ENCODE measurements at regions not wholly inside any gene's neighbourhood (a gene's known extent, or its start where the extent isn't known, plus 50 kb on each side); places are given as distances from the start of the nearest gene placed in this dataset.

- TF ChIP-seq NFE2L2 (IDR thresholded peaks at IDR 0.05; ENCODE audit: low read depth, low read length) (no peak), SMC3 (IDR thresholded peaks at IDR 0.05; ENCODE audit: low read depth, low read length) (no peak), CTCF (conservative IDR thresholded peaks at IDR 0.05; ENCODE audit: low read depth, low read length) (no peak), POLR2A (IDR thresholded peaks at IDR 0.05; ENCODE audit: low read depth, low read length) (no peak)
Measured at GRCh38 chr2:105573490-105573889, 171.2 kb upstream of the NCK2 start.
